ENCODE measurements at regions not wholly inside any gene's neighbourhood (a gene's known extent, or its start where the extent isn't known, plus 50 kb on each side); places are given as distances from the start of the nearest gene placed in this dataset.

DNA sequence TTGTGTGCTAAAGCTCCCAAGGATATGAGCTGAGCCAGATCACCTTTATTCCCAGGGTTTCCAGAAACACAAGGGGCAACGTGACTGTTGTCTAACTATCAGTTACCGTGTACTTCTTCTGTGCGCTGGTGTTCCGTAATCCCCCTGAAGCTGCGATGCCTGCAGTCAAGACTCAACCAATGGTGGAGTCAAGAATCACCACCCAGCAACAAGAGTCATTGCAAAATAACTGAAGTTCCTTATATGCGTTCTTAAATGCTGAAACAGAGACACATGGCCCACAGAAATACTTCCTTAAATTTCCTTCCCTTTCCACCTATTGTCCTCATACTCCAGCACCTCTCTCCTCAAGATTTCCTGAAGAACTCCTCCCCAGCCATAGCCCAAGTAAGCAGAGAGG is 200.2 kb downstream of the KATNAL1 start:
- TF ChIP-seq CTCF (IDR thresholded peaks at IDR 0.05; ENCODE audit: low read depth, low read length) = no peak
- no peak overlapping the region for H3K4me3 ChIP-seq (ENCODE audit: low read depth, low read length)

DNA sequence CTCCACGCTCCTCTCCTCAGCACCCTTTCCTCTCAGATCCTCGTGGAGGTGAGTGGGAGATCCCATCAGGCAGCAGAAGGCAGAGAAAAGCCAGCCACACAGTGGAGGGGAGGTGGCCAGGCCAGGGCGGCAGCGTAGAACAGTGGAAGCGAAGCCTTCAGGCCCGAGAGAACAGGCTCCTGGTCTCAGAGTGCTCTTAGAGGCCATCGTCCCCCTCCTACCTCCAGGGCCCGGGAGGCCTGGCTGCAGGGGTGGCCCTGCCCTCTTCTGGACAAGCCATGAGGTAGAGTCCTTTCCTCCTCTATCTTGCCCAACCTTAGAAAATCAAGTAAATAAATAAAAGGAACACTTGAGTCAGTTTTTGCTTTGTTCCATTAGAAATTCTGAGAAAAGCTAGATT is 202.0 kb downstream of the KATNAL1 start:
- H3K4me3 ChIP-seq (ENCODE audit: low read depth, low read length) = no peak overlapping the region
- no peak for TF ChIP-seq CTCF (IDR thresholded peaks at IDR 0.05; ENCODE audit: low read depth, low read length)

- no peak overlapping the region for H3K4me3 ChIP-seq (ENCODE audit: low read depth, low read length)
- TF ChIP-seq CTCF (IDR thresholded peaks at IDR 0.05; ENCODE audit: low read depth, low read length) = no peak
Measured at GRCh38 chr13:30103161-30103840, 204.1 kb downstream of the KATNAL1 start.

GRCh38 chr13:30100226-30100625 is 207.1 kb downstream of the KATNAL1 start:
- TF ChIP-seq CTCF (IDR thresholded peaks at IDR 0.05; ENCODE audit: low read depth, low read length) = no peak
- H3K4me3 ChIP-seq (ENCODE audit: low read depth, low read length) = no peak overlapping the region

GRCh38 chr13:30097701-30098100 is 209.7 kb downstream of the KATNAL1 start:
- no peak for TF ChIP-seq CTCF (IDR thresholded peaks at IDR 0.05; ENCODE audit: low read depth, low read length)
- H3K4me3 ChIP-seq (ENCODE audit: low read depth, low read length) = no peak overlapping the region

- TF ChIP-seq CTCF (IDR thresholded peaks at IDR 0.05; ENCODE audit: low read depth, low read length) = no peak
Measured at GRCh38 chr13:30097089-30097488, 210.3 kb downstream of the KATNAL1 start.

GRCh38 chr13:30094015-30094414 is 213.3 kb downstream of the KATNAL1 start:
- TF ChIP-seq CTCF (IDR thresholded peaks at IDR 0.05; ENCODE audit: low read depth, low read length) = no peak
- no peak overlapping the region for H3K4me3 ChIP-seq (ENCODE audit: low read depth, low read length)

More at GRCh38 chr13:30097089-30097488, 210.3 kb downstream of the KATNAL1 start:
- H3K4me3 ChIP-seq (ENCODE audit: low read depth, low read length) = no peak overlapping the region
